Gastroesophageal sphincter (tissue), 3 donors: ENCODE measurements at regions not wholly inside any gene's neighbourhood (a gene's known extent, or its start where the extent isn't known, plus 50 kb on each side); places are given as distances from the start of the nearest gene placed in this dataset.

Source experiments
- EP300 ChIP-seq: sonication (generic); formaldehyde crosslinking; IDR thresholded peaks from one replicate; pipeline ENCODE4 v1.6.1; 2017; ENCODE audit warnings: antibody characterized with exemption, mild to moderate bottlenecking
- POLR2A ChIP-seq, 2 donors: fragments of 450-650 bp; IDR thresholded peaks; one replicate each; pipeline ENCODE4 v1.6.1; 2017; ENCODE audit warnings: antibody characterized with exemption in 2 of 2, mild to moderate bottlenecking in 2 of 2, moderate library complexity in 1 of 2
- TF ChIP-seq, protein P1 (sequence below), 4 experiments: fragments of 200-600 bp in 2 of 4; fragments of 450-650 bp in 2 of 4; sonication (generic) in 1 of 4; IDR thresholded peaks; one replicate each; pipeline ENCODE4 v1.5.1; 2017 to 2019; ENCODE audit warnings: antibody characterized with exemption in 4 of 4, mild to moderate bottlenecking in 2 of 4, moderate library complexity in 2 of 4

DNA sequence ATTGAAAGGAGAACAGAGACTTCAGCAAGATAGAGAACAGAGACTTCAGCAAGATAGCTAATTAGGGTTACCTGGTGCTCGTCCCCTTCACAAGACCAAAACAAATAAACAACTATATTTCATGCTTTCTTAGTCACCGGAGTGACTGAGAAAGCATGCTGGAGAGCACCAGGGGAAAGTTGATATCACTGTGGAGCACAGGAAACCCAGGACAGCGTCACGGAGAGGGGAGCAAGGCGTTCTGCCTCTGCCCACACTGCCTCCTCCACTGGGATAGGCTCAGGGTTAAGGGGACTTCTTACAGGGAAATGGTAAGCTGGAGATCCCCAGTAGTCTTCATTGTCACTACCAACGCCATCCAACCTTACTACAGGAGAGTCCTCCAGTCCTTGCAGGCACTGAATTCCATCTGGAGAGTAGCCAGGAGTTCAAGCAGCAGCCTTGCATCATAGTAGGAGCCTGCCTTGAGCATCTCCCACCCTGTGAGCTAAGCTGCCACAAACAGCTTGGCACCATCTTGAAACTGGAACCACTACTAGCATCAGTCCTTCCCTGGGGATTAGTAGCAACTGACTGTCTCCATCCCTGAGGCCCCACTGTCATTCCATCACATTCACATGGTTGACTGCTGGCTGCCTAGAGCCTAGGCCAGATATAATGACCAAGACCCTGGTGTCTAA, 239.4 kb downstream of the PLPP3 start:
- TF ChIP-seq, protein P1, sequence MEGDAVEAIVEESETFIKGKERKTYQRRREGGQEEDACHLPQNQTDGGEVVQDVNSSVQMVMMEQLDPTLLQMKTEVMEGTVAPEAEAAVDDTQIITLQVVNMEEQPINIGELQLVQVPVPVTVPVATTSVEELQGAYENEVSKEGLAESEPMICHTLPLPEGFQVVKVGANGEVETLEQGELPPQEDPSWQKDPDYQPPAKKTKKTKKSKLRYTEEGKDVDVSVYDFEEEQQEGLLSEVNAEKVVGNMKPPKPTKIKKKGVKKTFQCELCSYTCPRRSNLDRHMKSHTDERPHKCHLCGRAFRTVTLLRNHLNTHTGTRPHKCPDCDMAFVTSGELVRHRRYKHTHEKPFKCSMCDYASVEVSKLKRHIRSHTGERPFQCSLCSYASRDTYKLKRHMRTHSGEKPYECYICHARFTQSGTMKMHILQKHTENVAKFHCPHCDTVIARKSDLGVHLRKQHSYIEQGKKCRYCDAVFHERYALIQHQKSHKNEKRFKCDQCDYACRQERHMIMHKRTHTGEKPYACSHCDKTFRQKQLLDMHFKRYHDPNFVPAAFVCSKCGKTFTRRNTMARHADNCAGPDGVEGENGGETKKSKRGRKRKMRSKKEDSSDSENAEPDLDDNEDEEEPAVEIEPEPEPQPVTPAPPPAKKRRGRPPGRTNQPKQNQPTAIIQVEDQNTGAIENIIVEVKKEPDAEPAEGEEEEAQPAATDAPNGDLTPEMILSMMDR (IDR thresholded peaks at IDR 0.05): no peak
- TF ChIP-seq POLR2A (IDR thresholded peaks at IDR 0.05) (no peak), EP300 (no peak)
